ENCODE measurements at regions not wholly inside any gene's neighbourhood (a gene's known extent, or its start where the extent isn't known, plus 50 kb on each side); places are given as distances from the start of the nearest gene placed in this dataset.

- TF ChIP-seq CTCF (IDR thresholded peaks at IDR 0.05; ENCODE audit: insufficient read depth, low read length): no peak
- TF ChIP-seq GABPA (IDR thresholded peaks at IDR 0.05; ENCODE audit: low read depth): no peak
- no peak for TF ChIP-seq REST (IDR thresholded peaks at IDR 0.05; ENCODE audit: insufficient replicate concordance, low read depth)
- TF ChIP-seq POLR2AphosphoS5 (IDR thresholded peaks at IDR 0.05; ENCODE audit: low read depth): no peak
These were observed 108.0 kb upstream of the DST start for GRCh38 chr6:56750686-56751085.
